DOHH2 (cell line): ENCODE measurements at regions not wholly inside any gene's neighbourhood (a gene's known extent, or its start where the extent isn't known, plus 50 kb on each side); places are given as distances from the start of the nearest gene placed in this dataset.

ENCODE experiments used
- CTCF ChIP-seq: fragments of 200-600 bp; sonication (generic); IDR thresholded peaks from one replicate; pipeline ENCODE4 v1.5.1; 2014; ENCODE audit warnings: antibody characterized with exemption, mild to moderate bottlenecking, low read depth, low read length; ENCODE audit not compliant: poor library complexity, severe bottlenecking
- EZH2phosphoT487 ChIP-seq: fragments of 200-600 bp; sonication (generic); IDR thresholded peaks from 2 replicates; pipeline ENCODE4 v1.6.1; 2017; ENCODE audit warnings: borderline replicate concordance, mild to moderate bottlenecking, antibody characterized with exemption, low read length, moderate library complexity, mixed read lengths

GRCh38 chr4:54819034-54819433 lies 161.3 kb downstream of the KIT start:
- TF ChIP-seq CTCF (no peak), EZH2phosphoT487 (no peak)
